Activated CD4-positive, alpha-beta T cell treated with anti-CD3 and anti-CD28 coated beads, Interleukin-2, amount 10 ng/mL, durations not matched to agents 7 days and 5 days (primary cell): ENCODE measurements at regions not wholly inside any gene's neighbourhood (a gene's known extent, or its start where the extent isn't known, plus 50 kb on each side); places are given as distances from the start of the nearest gene placed in this dataset.

ENCODE experiments used
- CTCF ChIA-PET: fragments of 350-600 bp; sonication (Branson Sonifier 250); formaldehyde crosslinking; loops from one replicate; lab custom pipeline; 2021; ENCODE audit warnings: antibody characterized with exemption; lab: Charles Lee
- POLR2A ChIA-PET: fragments of 350-600 bp; sonication (Branson Sonifier 250); formaldehyde crosslinking; loops from one replicate; lab custom pipeline; 2021; ENCODE audit warnings: antibody characterized with exemption; lab: Charles Lee
- DNase-seq: peaks from one replicate; pipeline ENCODE4 v3.0.0-alpha.2; 2020
- H3K27ac Mint-ChIP-seq: one replicate; pipeline ENCODE4 v1.8.0; 2021; ENCODE audit warnings: mild to moderate bottlenecking, moderate library complexity, mixed read lengths
- H3K27me3 Mint-ChIP-seq: one replicate; pipeline ENCODE4 v1.8.0; 2021; ENCODE audit warnings: mixed read lengths
- H3K36me3 Mint-ChIP-seq: one replicate; pipeline ENCODE4 v1.8.0; 2021; ENCODE audit warnings: low read depth, mixed read lengths
- H3K4me1 Mint-ChIP-seq: one replicate; pipeline ENCODE4 v1.8.0; 2021; ENCODE audit warnings: mixed read lengths
- H3K4me3 Mint-ChIP-seq: one replicate; pipeline ENCODE4 v1.8.0; 2021; ENCODE audit warnings: mild to moderate bottlenecking, moderate library complexity, mixed read lengths
- H3K9me3 Mint-ChIP-seq: one replicate; pipeline ENCODE4 v1.8.0; 2021; ENCODE audit warnings: mixed read lengths

DNA sequence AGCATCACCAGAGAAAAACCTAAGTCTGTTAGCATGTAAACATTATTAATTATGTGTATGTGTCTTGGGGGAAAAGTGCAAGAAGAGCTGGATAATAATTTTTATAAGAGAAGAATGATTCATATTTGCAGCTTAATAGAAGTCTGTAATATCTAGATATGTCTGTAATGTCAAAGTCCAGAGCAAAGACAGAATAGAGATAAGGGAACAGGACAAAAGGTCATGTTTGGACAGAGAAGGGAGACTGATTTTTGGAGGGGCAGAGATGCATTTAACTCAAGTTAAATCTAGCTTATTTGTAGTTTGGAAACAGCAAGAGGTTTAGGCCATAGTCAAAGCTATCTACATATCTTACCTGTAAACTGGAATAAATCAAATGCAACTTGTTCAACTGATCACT, 61.2 kb downstream of the MAGED1 start:
- no peak for DNase-seq
- ChIA-PET CTCF (interaction anchor here (0.9 kb wide), 1 partner anchor 359 kb away, joined by 3 read pairs; no protein-coding TSS in a partner anchor), POLR2A (no interaction called here)
- H3K27ac Mint-ChIP-seq = no peak overlapping the region
- no peaks in the 10 kb centered on the region for H3K9me3 Mint-ChIP-seq
- H3K27me3 Mint-ChIP-seq = peaks cover 15% of the 10 kb centered on the region
- H3K4me3 Mint-ChIP-seq = no peak overlapping the region
- H3K36me3 Mint-ChIP-seq = no peaks in the 10 kb centered on the region
- no peaks in the 10 kb centered on the region for H3K4me1 Mint-ChIP-seq

DNA sequence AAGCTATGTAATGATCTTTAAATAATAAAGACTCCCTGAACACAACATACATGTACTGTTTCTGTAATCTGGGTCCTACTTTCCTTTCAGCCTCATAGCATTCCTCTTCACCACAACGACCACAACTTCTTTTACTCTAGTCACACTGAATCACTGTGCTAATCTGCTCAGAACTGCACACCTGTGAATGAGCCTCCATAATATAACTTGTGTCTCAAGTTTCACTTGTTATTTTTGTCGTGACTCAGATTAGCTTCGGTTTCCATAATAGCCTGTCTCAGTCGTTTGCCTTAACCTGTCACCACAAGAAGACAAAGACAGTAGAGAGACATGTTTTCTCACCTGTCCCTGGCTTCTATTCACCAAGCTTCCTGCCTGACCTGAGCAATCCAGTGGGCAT, 61.8 kb downstream of the MAGED1 start:
- DNase-seq = no peak
- CTCF ChIA-PET = interaction anchor here (0.9 kb wide), 1 partner anchor 358 kb away, joined by 3 read pairs; no protein-coding TSS in a partner anchor

DNA sequence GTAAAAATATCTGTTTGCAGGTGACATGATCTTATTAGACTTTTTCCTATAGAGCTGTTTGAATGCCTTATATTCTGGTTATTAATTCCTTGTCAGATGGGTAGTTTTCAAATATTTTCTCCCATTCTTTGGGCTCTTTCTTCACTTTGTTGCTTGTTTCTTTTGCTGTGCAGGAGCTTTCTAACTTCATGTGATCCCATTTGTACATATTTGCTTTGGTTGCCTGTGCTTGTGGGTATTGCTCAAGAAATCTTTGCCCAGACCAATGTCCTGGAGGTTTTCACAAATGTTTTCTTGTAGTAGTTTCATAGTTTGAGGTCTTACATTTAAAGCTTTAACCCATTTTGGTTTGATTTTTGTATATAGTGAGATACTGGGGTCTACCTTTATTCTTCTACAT, 63.0 kb downstream of the MAGED1 start:
- H3K27me3 Mint-ChIP-seq = peaks cover 10% of the 10 kb centered on the region
- ChIA-PET POLR2A (no interaction called here), CTCF (no interaction called here)
- no peak for DNase-seq
- H3K4me1 Mint-ChIP-seq = no peaks in the 10 kb centered on the region
- H3K4me3 Mint-ChIP-seq = no peak overlapping the region
- no peaks in the 10 kb centered on the region for H3K36me3 Mint-ChIP-seq
- no peak overlapping the region for H3K27ac Mint-ChIP-seq
- H3K9me3 Mint-ChIP-seq = no peaks in the 10 kb centered on the region

More for the DNA sequence above, 61.8 kb downstream of the MAGED1 start:
- H3K36me3 Mint-ChIP-seq = no peaks in the 10 kb centered on the region
- H3K4me3 Mint-ChIP-seq = no peak overlapping the region
- POLR2A ChIA-PET = no interaction called here
- peaks cover 15% of the 10 kb centered on the region for H3K27me3 Mint-ChIP-seq
- H3K27ac Mint-ChIP-seq = no peak overlapping the region
- no peaks in the 10 kb centered on the region for H3K9me3 Mint-ChIP-seq
- H3K4me1 Mint-ChIP-seq = no peaks in the 10 kb centered on the region

DNA sequence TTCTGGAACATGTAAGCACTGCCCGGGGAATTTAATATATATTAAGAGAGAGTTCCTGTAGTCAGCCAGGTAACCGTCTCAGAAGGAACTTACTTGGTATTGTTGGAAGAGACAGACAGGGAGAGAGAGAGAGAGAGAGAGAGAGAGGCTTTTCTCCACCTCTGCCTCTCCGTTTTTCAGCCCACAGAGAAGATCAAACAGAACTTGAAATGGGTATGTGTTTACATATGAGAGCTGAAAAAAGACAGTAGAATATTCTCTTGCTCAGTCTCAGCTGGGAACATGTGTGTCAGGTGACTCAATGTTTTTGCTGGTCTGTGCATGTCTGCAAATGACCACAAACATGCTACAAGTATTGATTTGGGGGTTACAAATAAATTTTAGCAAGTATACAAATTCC, 81.9 kb downstream of the MAGED1 start:
- Mint-ChIP-seq H3K27me3 (peaks cover 8% of the 10 kb centered on the region), H3K9me3 (no peaks in the 10 kb centered on the region), H3K36me3 (no peaks in the 10 kb centered on the region), H3K4me3 (no peak overlapping the region), H3K27ac (no peak overlapping the region), H3K4me1 (no peaks in the 10 kb centered on the region)
- ChIA-PET CTCF (no interaction called here), POLR2A (no interaction called here)
- no peak for DNase-seq

DNA sequence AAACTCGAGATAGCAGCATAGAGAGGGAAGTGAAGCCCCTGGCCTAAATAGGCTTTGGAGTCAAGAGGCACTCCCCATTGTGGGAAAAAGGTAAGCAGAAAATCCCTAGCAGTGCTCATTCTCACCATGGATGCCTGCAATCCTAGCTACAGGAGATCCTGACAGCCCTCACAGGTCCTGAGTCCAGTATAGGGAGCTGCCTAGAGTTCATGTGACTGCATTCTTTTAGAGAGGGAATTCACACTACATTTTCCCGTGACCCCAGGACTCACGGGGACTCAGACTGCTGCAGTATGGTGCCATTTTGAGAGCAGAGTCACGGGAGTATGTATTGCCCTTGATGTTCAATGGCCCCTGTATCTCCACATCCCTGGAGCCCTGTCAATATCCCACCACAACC, 82.4 kb downstream of the MAGED1 start:
- Mint-ChIP-seq H3K9me3 (no peaks in the 10 kb centered on the region), H3K36me3 (no peaks in the 10 kb centered on the region), H3K4me3 (no peak overlapping the region), H3K27me3 (peaks cover 8% of the 10 kb centered on the region), H3K27ac (no peak overlapping the region), H3K4me1 (no peaks in the 10 kb centered on the region)
- CTCF ChIA-PET = no interaction called here
- no peak for DNase-seq
- POLR2A ChIA-PET = no interaction called here

DNA sequence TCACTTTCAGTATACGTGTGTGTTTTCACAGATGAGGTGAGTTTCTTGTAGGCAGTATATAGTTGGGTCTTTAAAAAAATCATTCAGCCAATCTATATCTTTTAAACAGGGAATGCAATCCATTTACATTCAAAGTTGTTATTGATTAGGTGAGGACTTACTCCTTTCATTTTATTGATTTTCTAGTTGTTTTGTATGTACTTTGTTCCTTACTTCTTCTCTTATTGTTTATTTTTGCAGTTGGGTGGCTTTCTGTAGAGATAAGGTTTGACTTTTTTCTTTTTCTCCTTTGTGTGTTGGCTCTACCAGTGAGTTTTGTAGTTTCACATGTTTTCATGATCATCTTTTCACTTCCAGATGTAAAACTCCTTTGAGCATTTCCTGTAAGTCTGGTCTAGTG, 83.1 kb downstream of the MAGED1 start:
- no peak for DNase-seq
- no peak overlapping the region for H3K4me3 Mint-ChIP-seq
- H3K9me3 Mint-ChIP-seq = no peaks in the 10 kb centered on the region
- POLR2A ChIA-PET = no interaction called here
- peaks cover 8% of the 10 kb centered on the region for H3K27me3 Mint-ChIP-seq
- CTCF ChIA-PET = no interaction called here
- no peak overlapping the region for H3K27ac Mint-ChIP-seq
- H3K36me3 Mint-ChIP-seq = no peaks in the 10 kb centered on the region
- no peaks in the 10 kb centered on the region for H3K4me1 Mint-ChIP-seq
